SK-N-SH (cell line): ENCODE measurements at regions not wholly inside any gene's neighbourhood (a gene's known extent, or its start where the extent isn't known, plus 50 kb on each side); places are given as distances from the start of the nearest gene placed in this dataset.

ENCODE experiments used
- CTCF ChIA-PET: fragments of 300-600, 350-600 bp; formaldehyde crosslinking; extraction: SDS; loops from one replicate; lab custom pipeline; 2021; lab: Yijun Ruan, JAX
- POLR2A ChIA-PET: fragments of 350-600 bp; sonication (Branson Sonifier 250); formaldehyde crosslinking; extraction: SDS; loops from one replicate; lab custom pipeline; 2020; ENCODE audit warnings: antibody characterized with exemption, inconsistent platforms; lab: Yijun Ruan, JAX
- DNase-seq: peaks from one replicate; pipeline ENCODE4 v3.0.0; 2012
- H2AFZ ChIP-seq: fragments of 200-600 bp; sonication (generic); 2 replicates; pipeline ENCODE4 v1.8.1; 2016; ENCODE audit warnings: antibody characterized with exemption, mild to moderate bottlenecking, low read depth
- H3F3A ChIP-seq: fragments of 200-600 bp; sonication (generic); replicated peaks from 2 replicates; pipeline ENCODE3; 2016; ENCODE audit warnings: antibody characterized with exemption, mild to moderate bottlenecking; ENCODE audit not compliant: insufficient read depth
- H3K27ac ChIP-seq, 2 experiments: fragments of 200-500 bp in 1 of 2; fragments of 200-600 bp in 1 of 2; sonication (Bioruptor generic) in 1 of 2; sonication (generic), shearing (Covaris generic) in 1 of 2; 2 replicates each; pipeline versions ENCODE4 v1.5.1 to v1.6.1; 2014 to 2016; ENCODE audit warnings: low read depth in 2 of 2, inconsistent platforms in 1 of 2, low read length in 1 of 2, mild to moderate bottlenecking in 1 of 2, mixed read lengths in 1 of 2
- H3K27me3 ChIP-seq: fragments of 200-600 bp; sonication (generic), shearing (Covaris generic); 2 replicates; pipeline ENCODE4 v1.6.1; 2016; ENCODE audit warnings: mixed run types; ENCODE audit not compliant: insufficient read depth
- H3K36me3 ChIP-seq, 2 experiments: fragments of 200-500 bp in 1 of 2; fragments of 200-600 bp in 1 of 2; sonication (Bioruptor generic) in 1 of 2; sonication (generic) in 1 of 2; replicated peaks in 1 of 2; 2 replicates each; pipeline versions ENCODE3 to v1.5.1; 2014 to 2016; ENCODE audit warnings: low read length in 1 of 2, mild to moderate bottlenecking in 1 of 2; ENCODE audit not compliant: insufficient read depth in 2 of 2, control insufficient read depth in 1 of 2
- H3K4me1 ChIP-seq, 2 experiments: fragments of 200-500 bp in 1 of 2; fragments of 200-600 bp in 1 of 2; sonication (Bioruptor generic) in 1 of 2; sonication (generic), shearing (Covaris generic) in 1 of 2; 2 replicates each; pipeline versions ENCODE4 v1.5.1 to v1.6.1; 2014 to 2016; ENCODE audit warnings: low read depth in 1 of 2, low read length in 1 of 2, mixed run types in 1 of 2; ENCODE audit not compliant: insufficient read depth in 2 of 2, control insufficient read depth in 1 of 2
- H3K4me2 ChIP-seq: fragments of 200-600 bp; sonication (generic), shearing (Covaris generic); 2 replicates; pipeline ENCODE4 v1.6.1; 2017; ENCODE audit warnings: mixed run types
- H3K4me3 ChIP-seq, 2 experiments: fragments of 200-500 bp in 1 of 2; fragments of 200-600 bp in 1 of 2; sonication (Bioruptor generic) in 1 of 2; sonication (generic), shearing (Covaris generic) in 1 of 2; 2 replicates each; pipeline versions ENCODE4 v1.5.1 to v1.8.1; 2014 to 2016; ENCODE audit warnings: low read depth in 2 of 2, inconsistent platforms in 1 of 2, low read length in 1 of 2, mild to moderate bottlenecking in 1 of 2, mixed read lengths in 1 of 2, moderate library complexity in 1 of 2
- H3K79me2 ChIP-seq: fragments of 200-600 bp; sonication (generic); 2 replicates; pipeline ENCODE4 v1.8.1; 2017; ENCODE audit warnings: mild to moderate bottlenecking; ENCODE audit not compliant: insufficient read depth
- H3K9ac ChIP-seq: fragments of 200-600 bp; sonication (generic); 2 replicates; pipeline ENCODE4 v1.6.1; 2017; ENCODE audit warnings: mixed run types
- H3K9me2 ChIP-seq: fragments of 200-600 bp; sonication (generic); 2 replicates; pipeline ENCODE4 v1.6.1; 2017; ENCODE audit warnings: mixed run types
- H3K9me3 ChIP-seq: fragments of 200-600 bp; sonication (generic); 2 replicates; pipeline ENCODE4 v1.6.1; 2017; ENCODE audit warnings: mixed run types, mild to moderate bottlenecking, moderate library complexity
- H4K20me1 ChIP-seq: fragments of 200-600 bp; sonication (generic); 2 replicates; pipeline ENCODE4 v1.6.1; 2017; ENCODE audit warnings: mild to moderate bottlenecking, mixed run types; ENCODE audit not compliant: insufficient read depth
- CHD2 ChIP-seq: fragments of 150-350 bp; IDR thresholded peaks from 2 replicates; pipeline ENCODE4 v1.6.1; 2018; ENCODE audit warnings: low read length; ENCODE audit not compliant: partially characterized antibody
- ELF1 ChIP-seq: IDR thresholded peaks from 2 replicates; pipeline ENCODE4 v1.4.0; 2012
- EZH2phosphoT487 ChIP-seq: fragments of 200-600 bp; sonication (generic); IDR thresholded peaks from 2 replicates; pipeline ENCODE4 v1.6.1; 2017; ENCODE audit warnings: low read depth, mixed run types, mild to moderate bottlenecking, antibody characterized with exemption, moderate library complexity, borderline replicate concordance
- FOXJ3 ChIP-seq: sonication (generic); formaldehyde crosslinking; IDR thresholded peaks from 2 replicates; pipeline ENCODE4 v1.5.1; 2020; ENCODE audit warnings: mild to moderate bottlenecking, missing genetic modification reagents
- FOXM1 ChIP-seq: IDR thresholded peaks from 2 replicates; pipeline ENCODE4 v1.4.0; 2012; ENCODE audit warnings: low read depth, mild to moderate bottlenecking
- GABPA ChIP-seq: IDR thresholded peaks from 2 replicates; pipeline ENCODE4 v1.4.0; 2012; ENCODE audit warnings: low read depth, mild to moderate bottlenecking
- MAX ChIP-seq: IDR thresholded peaks from 2 replicates; pipeline ENCODE4 v1.4.0; 2012; ENCODE audit warnings: low read depth
- POLR2AphosphoS5 ChIP-seq: IDR thresholded peaks from 2 replicates; pipeline ENCODE4 v1.6.1; 2012; ENCODE audit warnings: low read depth, low read length
- RFX5 ChIP-seq: IDR thresholded peaks from 2 replicates; pipeline ENCODE4 v1.6.1; 2012; ENCODE audit warnings: mild to moderate bottlenecking, improper control_type of control experiment, low read length
- SIN3A ChIP-seq: IDR thresholded peaks from 2 replicates; pipeline ENCODE4 v1.6.1; 2012; ENCODE audit warnings: low read depth, mild to moderate bottlenecking, low read length, moderate library complexity, borderline replicate concordance
- SMC3 ChIP-seq: IDR thresholded peaks from 2 replicates; pipeline ENCODE4 v1.6.1; 2012; ENCODE audit warnings: low read depth, low read length, improper control_type of control experiment
- TAF1 ChIP-seq: IDR thresholded peaks from 2 replicates; pipeline ENCODE4 v1.6.1; 2012; ENCODE audit warnings: low read depth, mild to moderate bottlenecking, low read length, moderate library complexity, borderline replicate concordance
- TCF12 ChIP-seq: IDR thresholded peaks from 2 replicates; pipeline ENCODE4 v1.4.0; 2012
- YY1 ChIP-seq: IDR thresholded peaks from 2 replicates; pipeline ENCODE4 v1.4.0; 2012; ENCODE audit warnings: low read depth, mild to moderate bottlenecking
- ZBTB33 ChIP-seq: IDR thresholded peaks from 2 replicates; pipeline ENCODE4 v1.4.0; 2012; ENCODE audit warnings: low read depth, borderline replicate concordance
- WGBS: methylation state at CpG from one replicate; pipeline ENCODE4 v1.1.6; 2017; ENCODE audit warnings: low lambda C conversion rate; 5-methylcytosine and 5-hydroxymethylcytosine counted together
- TF ChIP-seq, protein P1 (sequence below): fragments of 150-350 bp; IDR thresholded peaks from 2 replicates; pipeline ENCODE4 v1.6.1; 2016; ENCODE audit warnings: mild to moderate bottlenecking, low read depth, low read length
- TF ChIP-seq, protein P2 (sequence below): fragments of 150-350 bp; IDR thresholded peaks from 2 replicates; pipeline ENCODE4 v1.6.1; 2017; ENCODE audit warnings: antibody characterized with exemption, low read length, low read depth, borderline replicate concordance

GRCh38 chr1:13893409-13893821, 193.4 kb downstream of the PRDM2 start:
- Histone ChIP-seq H3K9me3 (no peaks in the 10 kb centered on the region), H3K4me1 (no peaks in the 10 kb centered on the region), H3K9ac (no peak overlapping the region), H3K4me3 (no peak overlapping the region), H4K20me1 (no peaks in the 10 kb centered on the region), H3K79me2 (no peaks in the 10 kb centered on the region), H3K9me2 (no peaks in the 10 kb centered on the region), H3K36me3 (no peaks in the 10 kb centered on the region), H3K27ac (no peak overlapping the region), H2AFZ (no peak overlapping the region), H3K4me2 (no peak overlapping the region), H3K27me3 (peaks cover 11% of the 10 kb centered on the region), H3F3A (no peaks in the 10 kb centered on the region)
- CTCF ChIA-PET: interaction anchor here (1.1 kb wide), 1 partner anchor 15 kb away, joined by 4 read pairs; no protein-coding TSS in a partner anchor
- no peak for TF ChIP-seq SIN3A
- no peak for TF ChIP-seq TAF1
- POLR2A ChIA-PET: no interaction called here
- 4% methylated on average over 9 of the region's 13 CpGs for WGBS
- no peak for DNase-seq

DNA sequence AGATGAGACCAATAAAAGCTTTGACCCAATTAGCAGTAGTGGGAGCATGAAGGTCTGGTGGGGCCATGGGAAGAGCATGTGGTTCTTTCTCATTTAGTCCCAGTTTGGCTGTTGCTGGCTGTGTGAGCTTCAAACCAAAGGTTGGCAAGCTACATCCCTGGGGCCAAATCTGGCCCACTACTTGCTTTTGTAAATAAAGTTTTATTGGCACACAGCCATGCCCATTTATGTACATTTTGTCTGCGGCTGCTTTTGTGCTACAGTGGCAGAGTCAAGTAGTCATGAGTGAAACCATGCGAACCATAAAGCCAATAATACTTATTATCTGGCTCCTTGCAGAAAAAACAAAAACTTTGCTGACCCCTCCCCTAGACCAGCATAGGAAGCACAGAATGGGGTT, 196.9 kb downstream of the PRDM2 start:
- Histone ChIP-seq H3K27ac (no peak overlapping the region), H3F3A (no peaks in the 10 kb centered on the region), H2AFZ (no peak overlapping the region), H3K4me3 (no peak overlapping the region), H3K4me1 (no peaks in the 10 kb centered on the region), H3K9me3 (no peaks in the 10 kb centered on the region), H3K9me2 (no peaks in the 10 kb centered on the region), H3K36me3 (no peaks in the 10 kb centered on the region), H3K9ac (no peak overlapping the region), H4K20me1 (no peaks in the 10 kb centered on the region), H3K4me2 (no peak overlapping the region), H3K27me3 (peaks cover 7% of the 10 kb centered on the region), H3K79me2 (no peaks in the 10 kb centered on the region)
- no peak for DNase-seq
- 0% methylated on average over 2 of the region's 2 CpGs for WGBS
- ChIA-PET POLR2A (no interaction called here), CTCF (no interaction called here)
- TF ChIP-seq POLR2AphosphoS5: no peak

GRCh38 chr1:13898406-13898805, 198.4 kb downstream of the PRDM2 start:
- Histone ChIP-seq H3K9ac (no peak overlapping the region), H3K4me2 (no peak overlapping the region), H3K36me3 (no peaks in the 10 kb centered on the region), H3K27me3 (no peaks in the 10 kb centered on the region; the same call in 1 of the 2 replicates), H2AFZ (no peak overlapping the region), H3K9me3 (no peaks in the 10 kb centered on the region), H3F3A (no peaks in the 10 kb centered on the region), H3K4me1 (no peaks in the 10 kb centered on the region), H3K9me2 (no peaks in the 10 kb centered on the region), H3K4me3 (no peak overlapping the region), H3K27ac (no peak overlapping the region), H3K79me2 (no peaks in the 10 kb centered on the region), H4K20me1 (no peaks in the 10 kb centered on the region)
- no peak for DNase-seq
- WGBS: 11% methylated on average over 6 of the region's 6 CpGs
- POLR2A ChIA-PET: no interaction called here
- CTCF ChIA-PET: interaction anchor here (1.0 kb wide), 1 partner anchor 16 kb away, joined by 3 read pairs; no protein-coding TSS in a partner anchor
- TF ChIP-seq CHD2: no peak
- TF ChIP-seq FOXM1: no peak
- TF ChIP-seq, protein P1, sequence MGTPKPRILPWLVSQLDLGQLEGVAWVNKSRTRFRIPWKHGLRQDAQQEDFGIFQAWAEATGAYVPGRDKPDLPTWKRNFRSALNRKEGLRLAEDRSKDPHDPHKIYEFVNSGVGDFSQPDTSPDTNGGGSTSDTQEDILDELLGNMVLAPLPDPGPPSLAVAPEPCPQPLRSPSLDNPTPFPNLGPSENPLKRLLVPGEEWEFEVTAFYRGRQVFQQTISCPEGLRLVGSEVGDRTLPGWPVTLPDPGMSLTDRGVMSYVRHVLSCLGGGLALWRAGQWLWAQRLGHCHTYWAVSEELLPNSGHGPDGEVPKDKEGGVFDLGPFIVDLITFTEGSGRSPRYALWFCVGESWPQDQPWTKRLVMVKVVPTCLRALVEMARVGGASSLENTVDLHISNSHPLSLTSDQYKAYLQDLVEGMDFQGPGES: no peak
- TF ChIP-seq FOXJ3 (CRISPR knock-in tag): no peak
- TF ChIP-seq, protein P2, sequence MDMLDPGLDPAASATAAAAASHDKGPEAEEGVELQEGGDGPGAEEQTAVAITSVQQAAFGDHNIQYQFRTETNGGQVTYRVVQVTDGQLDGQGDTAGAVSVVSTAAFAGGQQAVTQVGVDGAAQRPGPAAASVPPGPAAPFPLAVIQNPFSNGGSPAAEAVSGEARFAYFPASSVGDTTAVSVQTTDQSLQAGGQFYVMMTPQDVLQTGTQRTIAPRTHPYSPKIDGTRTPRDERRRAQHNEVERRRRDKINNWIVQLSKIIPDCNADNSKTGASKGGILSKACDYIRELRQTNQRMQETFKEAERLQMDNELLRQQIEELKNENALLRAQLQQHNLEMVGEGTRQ: no peak
- TF ChIP-seq GABPA: no peak
- no peak for TF ChIP-seq ELF1
- TF ChIP-seq RFX5: no peak
- TF ChIP-seq POLR2AphosphoS5: no peak
- TF ChIP-seq MAX: no peak
- no peak for TF ChIP-seq EZH2phosphoT487
- no peak for TF ChIP-seq SMC3
- TF ChIP-seq YY1: no peak
- TF ChIP-seq ZBTB33: no peak
- TF ChIP-seq TCF12: no peak
